GM23338 (cell line): ENCODE measurements at regions not wholly inside any gene's neighbourhood (a gene's known extent, or its start where the extent isn't known, plus 50 kb on each side); places are given as distances from the start of the nearest gene placed in this dataset.

Experiments
- ATAC-seq: fragments of 200-7000 bp; cut with Tn5 transposase; 3 replicates; pipeline ENCODE4 v1.9.1; 2020
- DNase-seq: peaks from one replicate; pipeline ENCODE4 v3.0.0-alpha.2; 2015; ENCODE audit warnings: low spot score
- H2AFZ ChIP-seq: fragments of 200-600 bp; sonication (generic); 2 replicates; pipeline ENCODE4 v1.8.0; 2016; ENCODE audit warnings: antibody characterized with exemption, mild to moderate bottlenecking, moderate library complexity
- H3F3A ChIP-seq: fragments of 200-600 bp; sonication (generic); replicated peaks from 2 replicates; pipeline ENCODE4 v1.8.0; 2017; ENCODE audit warnings: antibody characterized with exemption, mixed run types, low read depth
- H3K27ac ChIP-seq: fragments of 200-600 bp; sonication (generic); 2 replicates; pipeline ENCODE4 v1.6.1; 2016; ENCODE audit warnings: low read depth
- H3K27me3 ChIP-seq: fragments of 200-600 bp; sonication (generic); 2 replicates; pipeline ENCODE4 v1.8.0; 2016; ENCODE audit warnings: mild to moderate bottlenecking, mixed run types, moderate library complexity; ENCODE audit not compliant: insufficient read depth
- H3K36me3 ChIP-seq: fragments of 200-600 bp; sonication (generic); 2 replicates; pipeline ENCODE4 v1.8.0; 2016; ENCODE audit warnings: mild to moderate bottlenecking; ENCODE audit not compliant: insufficient read depth
- H3K4me1 ChIP-seq: fragments of 200-600 bp; sonication (generic); 2 replicates; pipeline ENCODE4 v1.8.0; 2016; ENCODE audit warnings: mild to moderate bottlenecking, moderate library complexity; ENCODE audit not compliant: insufficient read depth
- H3K4me2 ChIP-seq: fragments of 200-600 bp; sonication (generic); 2 replicates; pipeline ENCODE4 v1.7.1; 2017; ENCODE audit warnings: mixed run types
- H3K4me3 ChIP-seq: fragments of 200-600 bp; sonication (generic); 2 replicates; pipeline ENCODE4 v1.6.1; 2016; ENCODE audit warnings: mixed run types
- H3K79me2 ChIP-seq: fragments of 200-600 bp; sonication (generic); replicated peaks from 2 replicates; pipeline ENCODE4 v1.8.0; 2017; ENCODE audit warnings: mild to moderate bottlenecking; ENCODE audit not compliant: insufficient read depth
- H3K9me2 ChIP-seq: fragments of 200-600 bp; sonication (generic); 2 replicates; pipeline ENCODE4 v1.8.0; 2017; ENCODE audit not compliant: insufficient read depth
- H4K20me1 ChIP-seq: fragments of 200-600 bp; sonication (generic); replicated peaks from 2 replicates; pipeline ENCODE4 v1.8.0; 2017; ENCODE audit warnings: mild to moderate bottlenecking; ENCODE audit not compliant: insufficient read depth
- H3K27ac Mint-ChIP-seq: 2 replicates; pipeline ENCODE4 v1.8.0; 2020; ENCODE audit warnings: inconsistent platforms, mild to moderate bottlenecking, moderate library complexity, mixed read lengths
- H3K27me3 Mint-ChIP-seq: 3 replicates; pipeline ENCODE4 v1.8.0; 2022; ENCODE audit warnings: low read depth, mild to moderate bottlenecking, moderate library complexity, mixed read lengths, inconsistent platforms; ENCODE audit not compliant: insufficient read depth, poor library complexity
- H3K36me3 Mint-ChIP-seq: 3 replicates; pipeline ENCODE4 v1.8.0; 2021; ENCODE audit warnings: low read depth, mild to moderate bottlenecking, inconsistent platforms, moderate library complexity, mixed read lengths
- H3K4me1 Mint-ChIP-seq: 3 replicates; pipeline ENCODE4 v1.8.0; 2020; ENCODE audit warnings: mild to moderate bottlenecking, inconsistent platforms, mixed read lengths
- H3K4me3 Mint-ChIP-seq: 3 replicates; pipeline ENCODE4 v1.8.0; 2021; ENCODE audit warnings: moderate library complexity, mild to moderate bottlenecking, inconsistent platforms, mixed read lengths
- H3K9me3 Mint-ChIP-seq: 3 replicates; pipeline ENCODE4 v1.8.0; 2020; ENCODE audit warnings: moderate library complexity, mild to moderate bottlenecking, inconsistent platforms, mixed read lengths
- CREB1 ChIP-seq: fragments of 250-450 bp; sonication (Bioruptor Pico); IDR thresholded peaks from 2 replicates; pipeline ENCODE4 v1.5.0; 2020; ENCODE audit warnings: low read depth, mild to moderate bottlenecking, moderate library complexity
- CTCF ChIP-seq, 2 experiments: fragments of 200-600 bp in 1 of 2; sonication (generic) in 1 of 2; conservative IDR thresholded peaks; 2 replicates each; pipeline versions ENCODE4 v1.5.1 to v1.6.1; 2016 to 2017; ENCODE audit warnings: antibody characterized with exemption in 2 of 2, low read depth in 2 of 2, mild to moderate bottlenecking in 2 of 2, moderate library complexity in 1 of 2
- EZH2 ChIP-seq: fragments of 200-600 bp; sonication (generic); IDR thresholded peaks from one replicate; pipeline ENCODE4 v1.8.0; 2017; ENCODE audit warnings: antibody characterized with exemption, mild to moderate bottlenecking, low read depth; ENCODE audit not compliant: unreplicated experiment
- EZH2phosphoT487 ChIP-seq: fragments of 200-600 bp; sonication (generic); IDR thresholded peaks from one replicate; pipeline ENCODE4 v1.8.1; 2018; ENCODE audit warnings: antibody characterized with exemption; ENCODE audit not compliant: unreplicated experiment
- JUNB ChIP-seq: IDR thresholded peaks from one replicate; pipeline ENCODE4 v1.6.1; 2016; ENCODE audit warnings: antibody characterized with exemption; ENCODE audit not compliant: unreplicated experiment
- NANOG ChIP-seq: IDR thresholded peaks from 2 replicates; pipeline ENCODE4 v1.6.1; 2016; ENCODE audit warnings: antibody characterized with exemption, borderline replicate concordance
- POLR2AphosphoS5 ChIP-seq: IDR thresholded peaks from 2 replicates; pipeline ENCODE4 v1.6.1; 2016; ENCODE audit warnings: antibody characterized with exemption, low read depth
- STAT1 ChIP-seq: IDR thresholded peaks from one replicate; pipeline ENCODE4 v1.6.1; 2016; ENCODE audit warnings: antibody characterized with exemption; ENCODE audit not compliant: unreplicated experiment
- ZNF114 ChIP-seq: fragments of 250-450 bp; sonication (Bioruptor Pico); IDR thresholded peaks from 2 replicates; pipeline ENCODE4 v1.5.0; 2020; ENCODE audit warnings: mild to moderate bottlenecking, moderate library complexity
- ZNF331 ChIP-seq: fragments of 250-450 bp; sonication (Bioruptor Pico); IDR thresholded peaks from 2 replicates; pipeline ENCODE4 v1.5.0; 2020; ENCODE audit warnings: low read depth, mild to moderate bottlenecking, moderate library complexity
- ZNF462 ChIP-seq: fragments of 250-450 bp; sonication (Bioruptor Pico); IDR thresholded peaks from 2 replicates; pipeline ENCODE4 v1.5.0; 2020; ENCODE audit warnings: mild to moderate bottlenecking, moderate library complexity
- TF ChIP-seq, protein P1 (sequence below): IDR thresholded peaks from 2 replicates; pipeline ENCODE4 v1.6.1; 2016; ENCODE audit warnings: antibody characterized with exemption
- TF ChIP-seq, protein P2 (sequence below): IDR thresholded peaks from one replicate; pipeline ENCODE4 v1.6.1; 2018; ENCODE audit warnings: antibody characterized with exemption; ENCODE audit not compliant: unreplicated experiment

DNA sequence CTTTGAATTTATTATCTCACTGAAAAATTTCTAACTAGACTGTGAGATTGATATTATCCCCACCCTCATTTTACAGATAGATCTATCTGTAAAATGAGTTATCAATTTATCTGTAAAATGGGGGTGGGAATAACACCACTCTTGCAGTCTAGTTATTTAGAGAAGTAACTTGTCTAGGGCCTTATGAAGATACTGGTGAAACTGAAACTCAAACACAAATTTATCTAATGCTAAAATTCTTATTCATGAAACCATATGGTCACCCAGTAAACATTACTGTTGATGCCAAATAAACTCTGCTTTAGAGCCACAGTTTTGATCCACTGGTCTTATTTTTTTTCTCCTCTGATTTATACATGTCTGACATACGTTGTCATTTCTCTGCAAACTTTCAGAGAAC, 52.1 kb upstream of the SMIM36 start:
- Mint-ChIP-seq H3K27ac (no peak overlapping the region), H3K9me3 (no peaks in the 10 kb centered on the region), H3K27me3 (peaks cover 2% of the 10 kb centered on the region), H3K4me3 (no peak overlapping the region), H3K4me1 (peaks cover 23% of the 10 kb centered on the region), H3K36me3 (no peaks in the 10 kb centered on the region)
- H3K27ac ChIP-seq = no peak overlapping the region
- ATAC-seq (no peak), DNase-seq (no peak)
- peaks cover 13% of the 10 kb centered on the region; the same call in 1 of the 2 replicates for H3K4me1 ChIP-seq
- no peak overlapping the region for H3K4me3 ChIP-seq
- no peaks in the 10 kb centered on the region for H3K9me2 ChIP-seq
- no peaks in the 10 kb centered on the region for H3K36me3 ChIP-seq
- H3K4me2 ChIP-seq = no peak overlapping the region
- no peak for TF ChIP-seq CTCF (conservative IDR thresholded peaks at IDR 0.05; ENCODE audit: low read depth in 2 of 2)
- TF ChIP-seq, protein P1, sequence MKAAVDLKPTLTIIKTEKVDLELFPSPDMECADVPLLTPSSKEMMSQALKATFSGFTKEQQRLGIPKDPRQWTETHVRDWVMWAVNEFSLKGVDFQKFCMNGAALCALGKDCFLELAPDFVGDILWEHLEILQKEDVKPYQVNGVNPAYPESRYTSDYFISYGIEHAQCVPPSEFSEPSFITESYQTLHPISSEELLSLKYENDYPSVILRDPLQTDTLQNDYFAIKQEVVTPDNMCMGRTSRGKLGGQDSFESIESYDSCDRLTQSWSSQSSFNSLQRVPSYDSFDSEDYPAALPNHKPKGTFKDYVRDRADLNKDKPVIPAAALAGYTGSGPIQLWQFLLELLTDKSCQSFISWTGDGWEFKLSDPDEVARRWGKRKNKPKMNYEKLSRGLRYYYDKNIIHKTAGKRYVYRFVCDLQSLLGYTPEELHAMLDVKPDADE = no peak
- TF ChIP-seq ZNF462 (CRISPR knock-in tag) = no peak
- no peak for TF ChIP-seq ZNF331
- no peak for TF ChIP-seq POLR2AphosphoS5
- TF ChIP-seq JUNB = no peak
- no peak for TF ChIP-seq ZNF114 (CRISPR knock-in tag)
- TF ChIP-seq CREB1 (CRISPR knock-in tag) = no peak
- no peak for TF ChIP-seq STAT1
- TF ChIP-seq, protein P2, sequence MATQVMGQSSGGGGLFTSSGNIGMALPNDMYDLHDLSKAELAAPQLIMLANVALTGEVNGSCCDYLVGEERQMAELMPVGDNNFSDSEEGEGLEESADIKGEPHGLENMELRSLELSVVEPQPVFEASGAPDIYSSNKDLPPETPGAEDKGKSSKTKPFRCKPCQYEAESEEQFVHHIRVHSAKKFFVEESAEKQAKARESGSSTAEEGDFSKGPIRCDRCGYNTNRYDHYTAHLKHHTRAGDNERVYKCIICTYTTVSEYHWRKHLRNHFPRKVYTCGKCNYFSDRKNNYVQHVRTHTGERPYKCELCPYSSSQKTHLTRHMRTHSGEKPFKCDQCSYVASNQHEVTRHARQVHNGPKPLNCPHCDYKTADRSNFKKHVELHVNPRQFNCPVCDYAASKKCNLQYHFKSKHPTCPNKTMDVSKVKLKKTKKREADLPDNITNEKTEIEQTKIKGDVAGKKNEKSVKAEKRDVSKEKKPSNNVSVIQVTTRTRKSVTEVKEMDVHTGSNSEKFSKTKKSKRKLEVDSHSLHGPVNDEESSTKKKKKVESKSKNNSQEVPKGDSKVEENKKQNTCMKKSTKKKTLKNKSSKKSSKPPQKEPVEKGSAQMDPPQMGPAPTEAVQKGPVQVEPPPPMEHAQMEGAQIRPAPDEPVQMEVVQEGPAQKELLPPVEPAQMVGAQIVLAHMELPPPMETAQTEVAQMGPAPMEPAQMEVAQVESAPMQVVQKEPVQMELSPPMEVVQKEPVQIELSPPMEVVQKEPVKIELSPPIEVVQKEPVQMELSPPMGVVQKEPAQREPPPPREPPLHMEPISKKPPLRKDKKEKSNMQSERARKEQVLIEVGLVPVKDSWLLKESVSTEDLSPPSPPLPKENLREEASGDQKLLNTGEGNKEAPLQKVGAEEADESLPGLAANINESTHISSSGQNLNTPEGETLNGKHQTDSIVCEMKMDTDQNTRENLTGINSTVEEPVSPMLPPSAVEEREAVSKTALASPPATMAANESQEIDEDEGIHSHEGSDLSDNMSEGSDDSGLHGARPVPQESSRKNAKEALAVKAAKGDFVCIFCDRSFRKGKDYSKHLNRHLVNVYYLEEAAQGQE = no peak
- no peak for TF ChIP-seq EZH2
- TF ChIP-seq NANOG = no peak
- no peak for TF ChIP-seq EZH2phosphoT487
- no peaks in the 10 kb centered on the region for H4K20me1 ChIP-seq
- H3F3A ChIP-seq = no peaks in the 10 kb centered on the region
- no peaks in the 10 kb centered on the region for H3K79me2 ChIP-seq
- no peaks in the 10 kb centered on the region for H3K27me3 ChIP-seq
- H2AFZ ChIP-seq = no peak overlapping the region
